ENCODE measurements at regions not wholly inside any gene's neighbourhood (a gene's known extent, or its start where the extent isn't known, plus 50 kb on each side); places are given as distances from the start of the nearest gene placed in this dataset.
A peak's percentile ranks its signal among the peaks of the same experiment; 100 is the strongest.

DNA sequence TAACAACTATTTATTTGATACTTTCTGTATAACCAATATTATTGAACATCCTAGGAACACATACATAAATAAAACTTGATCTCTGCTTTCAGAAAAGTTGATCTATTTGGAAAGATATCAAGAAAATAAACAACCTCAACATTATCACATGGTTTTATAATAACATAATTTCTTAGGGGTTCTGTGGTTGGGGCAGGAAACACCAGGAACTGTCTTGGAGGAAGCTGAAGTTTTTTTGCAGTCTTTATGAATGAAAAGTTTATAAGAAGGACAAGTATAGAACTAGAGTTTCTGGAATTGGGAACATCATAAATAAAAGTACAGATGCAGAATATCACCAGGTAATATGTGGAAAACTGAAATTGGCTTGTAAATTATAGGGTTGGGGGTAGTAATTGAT, 296.1 kb downstream of the TAF11L14 start:
- Histone ChIP-seq H3K36me3 (no peaks in the 10 kb centered on the region), H3K9me3 (peaks cover 3 to 21% of the 10 kb centered on the region in 2 donors), H3K27me3 (no peaks in the 10 kb centered on the region), H3K27ac (no peak overlapping the region), H3K4me1 (no peaks in the 10 kb centered on the region), H3K4me3 (no peak overlapping the region)
- no peak for DNase-seq (ENCODE audit: low spot score in 2 of 2)
- no peak for TF ChIP-seq CTCF (IDR thresholded peaks at IDR 0.05)
- TF ChIP-seq POLR2A (IDR thresholded peaks at IDR 0.05): no peak
- TF ChIP-seq POLR2AphosphoS5 (IDR thresholded peaks at IDR 0.05): no peak
- intact Hi-C loops (cut with DNase I; ENCODE audit: low total_unique reads): no loop called here

DNA sequence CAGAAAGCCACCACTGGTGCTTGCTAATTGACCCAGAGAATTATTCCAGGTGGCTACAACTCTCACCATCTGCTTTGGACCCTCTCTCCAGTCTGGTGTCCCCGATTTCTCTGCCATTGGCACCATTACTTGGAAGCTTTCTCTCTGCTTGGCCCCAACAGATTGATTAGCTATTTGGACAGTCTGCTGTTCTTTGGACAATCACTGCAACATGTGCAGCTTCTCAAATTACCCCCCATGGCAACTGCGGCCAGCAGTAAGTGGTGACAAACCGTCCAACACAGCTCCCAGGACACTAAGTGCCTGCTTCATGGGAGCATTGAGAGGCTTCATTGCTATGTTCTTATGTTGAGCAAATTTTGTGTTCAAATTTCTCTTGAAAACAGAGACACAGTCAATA, 309.8 kb downstream of the TAF11L14 start:
- Histone ChIP-seq H3K36me3 (no peaks in the 10 kb centered on the region), H3K9me3 (no peaks in the 10 kb centered on the region), H3K4me3 (no peak overlapping the region), H3K27ac (no peak overlapping the region), H3K4me1 (no peaks in the 10 kb centered on the region), H3K27me3 (no peaks in the 10 kb centered on the region)
- no peak for DNase-seq (ENCODE audit: low spot score in 2 of 2)
- TF ChIP-seq POLR2AphosphoS5 (IDR thresholded peaks at IDR 0.05) (no peak), POLR2A (IDR thresholded peaks at IDR 0.05) (no peak), CTCF (IDR thresholded peaks at IDR 0.05) (no peak)
- intact Hi-C loops (cut with DNase I; ENCODE audit: low total_unique reads): no loop called here

DNA sequence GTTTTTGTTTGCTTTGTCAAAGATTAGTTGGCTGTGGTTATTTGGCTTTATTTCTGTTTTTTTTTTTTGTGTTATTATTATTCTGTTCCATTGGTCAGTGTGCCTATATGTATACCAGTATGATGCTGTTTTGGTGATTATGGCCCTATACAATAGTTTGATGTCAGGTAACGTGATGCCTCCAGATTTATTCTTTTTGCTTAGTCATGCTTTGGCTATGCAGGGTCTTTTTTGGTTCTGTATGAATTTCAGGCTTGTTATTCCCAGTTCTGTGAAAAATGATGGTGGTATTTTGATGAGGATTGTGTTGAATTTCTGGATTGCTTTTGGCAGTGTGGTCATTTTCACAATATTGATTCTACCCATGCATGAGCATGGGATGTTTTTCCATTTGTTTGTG, 312.8 kb downstream of the TAF11L14 start:
- no peaks in the 10 kb centered on the region for H3K4me1 ChIP-seq
- intact Hi-C loops (cut with DNase I; ENCODE audit: low total_unique reads): no loop called here

GRCh38 chr5:17951392-17952169, 317.3 kb downstream of the TAF11L14 start:
- Histone ChIP-seq H3K9me3 (peaks cover 5 to 9% of the 10 kb centered on the region in 2 donors), H3K27ac (peak overlapping the region in 1 of 2 donors; percentile 52), H3K4me1 (no peaks in the 10 kb centered on the region), H3K4me3 (no peak overlapping the region), H3K27me3 (no peaks in the 10 kb centered on the region), H3K36me3 (no peaks in the 10 kb centered on the region)
- DNase-seq (ENCODE audit: low spot score in 2 of 2): no peak
- intact Hi-C loops (cut with DNase I; ENCODE audit: low total_unique reads): no loop called here
- TF ChIP-seq CTCF (IDR thresholded peaks at IDR 0.05) (no peak), POLR2A (IDR thresholded peaks at IDR 0.05) (no peak), POLR2AphosphoS5 (IDR thresholded peaks at IDR 0.05) (no peak)

More for the DNA sequence above, 312.8 kb downstream of the TAF11L14 start:
- H3K4me3 ChIP-seq: no peak overlapping the region
- DNase-seq (ENCODE audit: low spot score in 2 of 2): no peak
- H3K9me3 ChIP-seq: peaks cover 5 to 9% of the 10 kb centered on the region in 2 donors
- TF ChIP-seq POLR2A (IDR thresholded peaks at IDR 0.05): no peak
- no peak for TF ChIP-seq POLR2AphosphoS5 (IDR thresholded peaks at IDR 0.05)
- TF ChIP-seq CTCF (IDR thresholded peaks at IDR 0.05): no peak
- H3K27ac ChIP-seq: no peak overlapping the region
- H3K27me3 ChIP-seq: no peaks in the 10 kb centered on the region
- no peaks in the 10 kb centered on the region for H3K36me3 ChIP-seq

GRCh38 chr5:17952231-17952630, 318.0 kb downstream of the TAF11L14 start:
- peaks cover 5 to 9% of the 10 kb centered on the region in 2 donors for H3K9me3 ChIP-seq

More at GRCh38 chr5:17952231-17952630, 318.0 kb downstream of the TAF11L14 start:
- intact Hi-C loops (cut with DNase I; ENCODE audit: low total_unique reads): no loop called here
- Histone ChIP-seq H3K4me3 (no peak overlapping the region), H3K27ac (no peak overlapping the region), H3K4me1 (no peaks in the 10 kb centered on the region), H3K27me3 (no peaks in the 10 kb centered on the region), H3K36me3 (no peaks in the 10 kb centered on the region)
- DNase-seq (ENCODE audit: low spot score in 2 of 2): no peak
- TF ChIP-seq CTCF (IDR thresholded peaks at IDR 0.05): no peak
- TF ChIP-seq POLR2AphosphoS5 (IDR thresholded peaks at IDR 0.05): no peak
- TF ChIP-seq POLR2A (IDR thresholded peaks at IDR 0.05): no peak

Data from breast epithelium (tissue), 4 donors.